AG09309 (cell line): ENCODE measurements at regions not wholly inside any gene's neighbourhood (a gene's known extent, or its start where the extent isn't known, plus 50 kb on each side); places are given as distances from the start of the nearest gene placed in this dataset.

ENCODE experiments used
- DNase-seq: peaks from one replicate; pipeline ENCODE4 v3.0.0-alpha.2; 2010; ENCODE audit warnings: low read depth
- H3K4me3 ChIP-seq: 2 replicates; pipeline ENCODE4 v1.5.1; 2011; ENCODE audit warnings: mild to moderate bottlenecking, low read depth, low read length, moderate library complexity; ENCODE audit not compliant: control insufficient read depth
- CTCF ChIP-seq: IDR thresholded peaks from 2 replicates; pipeline ENCODE4 v1.5.1; 2011; ENCODE audit warnings: mild to moderate bottlenecking, low read depth, low read length, inconsistent platforms; ENCODE audit not compliant: insufficient read depth, control insufficient read depth; ENCODE audit errors: missing control alignments

DNA sequence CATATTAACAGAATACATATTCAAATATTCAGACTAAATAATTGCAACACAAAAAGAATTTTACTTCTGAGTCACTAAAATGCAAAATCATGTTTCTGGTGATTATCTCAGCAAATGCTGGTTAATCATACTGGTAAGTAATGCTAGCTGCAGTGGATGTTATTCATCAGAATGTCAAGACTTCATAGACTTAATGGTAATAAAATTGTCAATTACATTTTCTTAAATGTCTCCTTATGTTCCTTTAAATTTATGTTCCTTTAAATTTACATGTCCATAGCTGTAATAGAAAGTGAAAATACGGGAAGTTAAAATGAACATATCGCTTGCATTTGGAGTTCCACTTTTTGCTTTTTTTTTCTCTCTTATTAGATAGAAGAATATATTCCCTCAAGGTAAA is 853.0 kb downstream of the SLITRK6 start:
- DNase-seq, result no peak
- no peak overlapping the region for H3K4me3 ChIP-seq
- TF ChIP-seq CTCF, result no peak

DNA sequence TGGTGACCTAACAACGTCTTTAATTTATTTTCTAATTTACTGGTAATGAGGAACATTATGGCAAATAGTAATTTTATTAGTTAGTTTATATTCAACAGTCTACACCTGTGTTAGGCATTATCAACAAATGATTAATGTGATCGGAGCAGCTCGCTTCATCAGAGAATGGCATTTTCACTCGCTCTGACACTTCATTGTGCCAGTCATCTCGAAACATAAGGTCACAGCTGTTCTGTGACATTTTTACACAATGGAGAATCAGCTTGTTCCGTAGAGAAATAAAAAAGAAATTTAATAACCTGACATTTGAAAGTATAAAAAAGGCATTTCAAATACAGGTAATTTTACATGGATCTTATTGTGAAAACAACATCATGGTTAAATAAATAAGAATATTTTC is 858.4 kb downstream of the SLITRK6 start:
- DNase-seq, result no peak
- no peak for TF ChIP-seq CTCF

DNA sequence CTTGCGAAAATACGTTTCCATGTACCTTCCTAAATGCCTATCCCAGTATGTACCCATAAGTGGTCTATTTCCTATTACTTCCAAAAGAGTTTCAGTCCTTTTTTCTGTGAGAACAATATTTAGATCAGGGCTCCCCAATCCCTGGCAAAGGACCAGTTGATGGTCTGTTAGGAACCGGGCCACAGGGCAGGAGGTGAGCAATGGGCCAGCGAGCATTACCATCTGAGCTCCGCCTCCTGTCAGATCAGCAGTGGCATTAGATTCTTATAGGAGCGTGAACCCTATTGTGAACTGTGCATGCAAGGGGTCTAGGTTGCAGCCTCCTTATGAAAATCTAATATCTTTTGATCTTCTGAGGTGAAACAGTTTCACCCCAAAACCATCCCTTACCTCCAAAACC is 859.1 kb downstream of the SLITRK6 start:
- TF ChIP-seq CTCF, result no peak

More for the DNA sequence above, 858.4 kb downstream of the SLITRK6 start:
- H3K4me3 ChIP-seq, result no peak overlapping the region

GRCh38 chr13:84934911-84935310 is 864.3 kb downstream of the SLITRK6 start:
- no peak for DNase-seq
- H3K4me3 ChIP-seq, result no peak overlapping the region
- TF ChIP-seq CTCF, result no peak

More for the DNA sequence above, 859.1 kb downstream of the SLITRK6 start:
- DNase-seq, result no peak
- H3K4me3 ChIP-seq, result no peak overlapping the region

- no peak for DNase-seq
- TF ChIP-seq CTCF, result no peak
Observed at GRCh38 chr13:84933797-84934196, 865.4 kb downstream of the SLITRK6 start.

GRCh38 chr13:84931264-84931663 is 868.0 kb downstream of the SLITRK6 start:
- H3K4me3 ChIP-seq, result no peak overlapping the region
- no peak for DNase-seq
- TF ChIP-seq CTCF, result no peak

More at GRCh38 chr13:84933797-84934196, 865.4 kb downstream of the SLITRK6 start:
- H3K4me3 ChIP-seq, result no peak overlapping the region
